CD14-positive monocyte (primary cell): ENCODE measurements at regions not wholly inside any gene's neighbourhood (a gene's known extent, or its start where the extent isn't known, plus 50 kb on each side); places are given as distances from the start of the nearest gene placed in this dataset.

Experiments
- DNase-seq, 3 donors: peaks; one replicate each; pipeline ENCODE4 v3.0.0-alpha.2; 2011 to 2022
- H2AFZ ChIP-seq: 2 replicates; pipeline ENCODE4 v1.6.0; 2012; ENCODE audit warnings: mild to moderate bottlenecking, low read depth, low read length, inconsistent platforms; ENCODE audit not compliant: insufficient read depth, poor library complexity, severe bottlenecking
- H3K27ac ChIP-seq, 2 donors: 1 replicate in 1 of 2; 2 replicates in 1 of 2; pipeline ENCODE4 v1.5.1; 2012 to 2013; ENCODE audit warnings: low read length in 2 of 2, control low read depth in 1 of 2, inconsistent platforms in 1 of 2, low read depth in 1 of 2, mild to moderate bottlenecking in 1 of 2
- H3K27me3 ChIP-seq, 2 donors: one replicate each; pipeline versions ENCODE4 v1.6.0 to v1.6.1; 2011 to 2013; ENCODE audit warnings: low read length in 2 of 2; ENCODE audit not compliant: control insufficient read depth in 2 of 2, insufficient read depth in 2 of 2
- H3K36me3 ChIP-seq, 2 donors: replicated peaks in 1 of 2; 1 replicate in 1 of 2; 2 replicates in 1 of 2; pipeline versions ENCODE4 v1.5.1 to v1.6.1; 2012 to 2013; ENCODE audit warnings: low read length in 2 of 2, control low read depth in 1 of 2, inconsistent platforms in 1 of 2, mild to moderate bottlenecking in 1 of 2; ENCODE audit not compliant: insufficient read depth in 2 of 2, control insufficient read depth in 1 of 2
- H3K4me1 ChIP-seq, 2 donors: 1 replicate in 1 of 2; 2 replicates in 1 of 2; pipeline versions ENCODE4 v1.5.1 to v1.6.1; 2012 to 2013; ENCODE audit warnings: low read length in 2 of 2, control low read depth in 1 of 2, inconsistent platforms in 1 of 2, mild to moderate bottlenecking in 1 of 2, moderate library complexity in 1 of 2; ENCODE audit not compliant: insufficient read depth in 2 of 2, control insufficient read depth in 1 of 2
- H3K4me2 ChIP-seq: replicated peaks from 2 replicates; pipeline ENCODE3; 2012; ENCODE audit warnings: low read length, moderate library complexity, mild to moderate bottlenecking; ENCODE audit not compliant: poor library complexity, severe bottlenecking; ENCODE audit errors: extremely low read depth
- H3K4me3 ChIP-seq, 3 experiments: fragments of 200-600 bp in 1 of 3; sonication (generic) in 1 of 3; replicated peaks in 1 of 3; 1 replicate in 2 of 3; 2 replicates in 1 of 3; pipeline ENCODE4 v1.5.1; 2011 to 2013; ENCODE audit warnings: low read length in 3 of 3, mild to moderate bottlenecking in 3 of 3, control low read depth in 2 of 3, low read depth in 2 of 3, inconsistent platforms in 1 of 3, moderate library complexity in 1 of 3
- H3K79me2 ChIP-seq: 2 replicates; pipeline ENCODE4 v1.6.0; 2012; ENCODE audit warnings: mild to moderate bottlenecking, control low read depth, inconsistent platforms, low read length, moderate library complexity; ENCODE audit not compliant: insufficient read depth
- H3K9ac ChIP-seq: 2 replicates; pipeline ENCODE4 v1.6.0; 2017; ENCODE audit warnings: low read length, mild to moderate bottlenecking; ENCODE audit not compliant: insufficient read depth, poor library complexity, severe bottlenecking
- H3K9me3 ChIP-seq, 2 donors: replicated peaks in 1 of 2; 1 replicate in 1 of 2; 2 replicates in 1 of 2; pipeline versions ENCODE4 v1.5.1 to v1.6.1; 2012 to 2013; ENCODE audit warnings: low read length in 2 of 2, control low read depth in 1 of 2; ENCODE audit not compliant: control insufficient read depth in 1 of 2, insufficient read depth in 1 of 2
- H4K20me1 ChIP-seq: 2 replicates; pipeline ENCODE4 v1.6.0; 2012; ENCODE audit warnings: mild to moderate bottlenecking, low read length, control low read depth, moderate library complexity; ENCODE audit not compliant: insufficient read depth
- H3K27ac Mint-ChIP-seq, 7 donors: one replicate each; pipeline ENCODE4 v1.8.0; 2020; ENCODE audit warnings: mild to moderate bottlenecking in 7 of 7, mixed read lengths in 7 of 7, moderate library complexity in 6 of 7, inconsistent platforms in 2 of 7
- H3K27me3 Mint-ChIP-seq, 3 donors: one replicate each; pipeline ENCODE4 v1.8.0; 2021 to 2022; ENCODE audit warnings: low read depth in 3 of 3, mild to moderate bottlenecking in 3 of 3, mixed read lengths in 3 of 3, moderate library complexity in 3 of 3, inconsistent platforms in 1 of 3
- H3K36me3 Mint-ChIP-seq, 2 donors: one replicate each; pipeline ENCODE4 v1.8.0; 2020; ENCODE audit warnings: mixed read lengths in 2 of 2, inconsistent platforms in 1 of 2, mild to moderate bottlenecking in 1 of 2
- H3K4me1 Mint-ChIP-seq: one replicate; pipeline ENCODE4 v1.8.0; 2020; ENCODE audit warnings: mild to moderate bottlenecking, mixed read lengths
- H3K4me3 Mint-ChIP-seq, 2 donors: one replicate each; pipeline ENCODE4 v1.8.0; 2020; ENCODE audit warnings: mild to moderate bottlenecking in 2 of 2, mixed read lengths in 2 of 2, moderate library complexity in 1 of 2
- H3K9me3 Mint-ChIP-seq, 7 donors: one replicate each; pipeline ENCODE4 v1.8.0; 2020 to 2022; ENCODE audit warnings: mixed read lengths in 7 of 7, mild to moderate bottlenecking in 6 of 7, moderate library complexity in 6 of 7, inconsistent platforms in 2 of 7
- CTCF ChIP-seq: fragments of 200-600 bp; IDR thresholded peaks from one replicate; pipeline ENCODE4 v1.8.0; 2022; ENCODE audit warnings: antibody characterized with exemption, mild to moderate bottlenecking
- WGBS: methylation state at CpG from one replicate; pipeline ENCODE4 v1.1.5; 2013; ENCODE audit warnings: missing lambda C conversion rate; ENCODE audit not compliant: insufficient coverage; 5-methylcytosine and 5-hydroxymethylcytosine counted together
- intact Hi-C, 2 donors: fragments of 100-400 bp; cut with micrococcal nuclease; formaldehyde crosslinking; loops; one replicate each; pipeline versions ENCODE4 v1.15.0 to v1.15.1; 2023

GRCh38 chr5:30267026-30267425 lies 926.5 kb upstream of the CDH6 start:
- Mint-ChIP-seq H3K4me1 (no peaks in the 10 kb centered on the region), H3K9me3 (peaks cover 0 to 18% (median 2%) of the 10 kb centered on the region in 7 donors), H3K4me3 (no peak overlapping the region), H3K36me3 (no peaks in the 10 kb centered on the region), H3K27ac (no peak overlapping the region), H3K27me3 (peaks cover 0 to 1% (median 0%) of the 10 kb centered on the region in 3 donors)
- Histone ChIP-seq H3K27ac (no peak overlapping the region), H3K4me2 (no peak overlapping the region), H3K4me1 (no peaks in the 10 kb centered on the region), H4K20me1 (no peaks in the 10 kb centered on the region), H3K9me3 (peaks cover 6 to 8% of the 10 kb centered on the region in 2 donors), H3K4me3 (no peak overlapping the region), H3K9ac (no peak overlapping the region), H3K36me3 (no peaks in the 10 kb centered on the region), H3K79me2 (no peaks in the 10 kb centered on the region), H2AFZ (no peak overlapping the region), H3K27me3 (no peaks in the 10 kb centered on the region)
- TF ChIP-seq CTCF, result no peak
- DNase-seq, result no peak
- intact Hi-C loops, result no loop called here

- no peak overlapping the region for H3K27ac ChIP-seq
- no peak overlapping the region for H3K4me3 ChIP-seq
- no peaks in the 10 kb centered on the region for H3K4me1 ChIP-seq
- peak overlapping the region in 1 of 7 donors; percentile 12 for H3K27ac Mint-ChIP-seq
- no peak overlapping the region for H3K9ac ChIP-seq
- H3K9me3 Mint-ChIP-seq, result peaks cover 0 to 15% (median 8%) of the 10 kb centered on the region in 7 donors
- intact Hi-C loops, result no loop called here
- peaks cover 9 to 23% of the 10 kb centered on the region in 2 donors for H3K9me3 ChIP-seq
- no peaks in the 10 kb centered on the region for H3K27me3 ChIP-seq
- H3K4me2 ChIP-seq, result no peak overlapping the region
- H3K4me3 Mint-ChIP-seq, result no peak overlapping the region
- H3K4me1 Mint-ChIP-seq, result no peaks in the 10 kb centered on the region
- 77% methylated on average over 5 of the region's 7 CpGs for whole genome bisulfite sequencing
- H3K36me3 ChIP-seq, result no peaks in the 10 kb centered on the region
- H3K79me2 ChIP-seq, result no peaks in the 10 kb centered on the region
- DNase-seq, result no peak
- H4K20me1 ChIP-seq, result no peaks in the 10 kb centered on the region
- no peak for TF ChIP-seq CTCF
- H3K27me3 Mint-ChIP-seq, result no peaks in the 10 kb centered on the region
- H2AFZ ChIP-seq, result no peak overlapping the region
- H3K36me3 Mint-ChIP-seq, result no peaks in the 10 kb centered on the region
Measured at GRCh38 chr5:30239331-30240022, 954.0 kb upstream of the CDH6 start.
